G401.6 (cell line): ENCODE measurements at regions not wholly inside any gene's neighbourhood (a gene's known extent, or its start where the extent isn't known, plus 50 kb on each side); places are given as distances from the start of the nearest gene placed in this dataset.
A peak's percentile ranks its signal among the peaks of the same experiment; 100 is the strongest.

ENCODE experiments used
- FAIRE-seq: peaks from 2 replicates; lab custom pipeline; 2012; peaks lifted over from hg19 to GRCh38; lab: Jason Lieb, UNC

- FAIRE-seq = no peak
These were observed 220.8 kb downstream of the SPTSSA start for GRCh38 chr14:34241185-34241711.

- FAIRE-seq = no peak
These were observed 223.4 kb downstream of the SPTSSA start for GRCh38 chr14:34238610-34239009.

- no peak for FAIRE-seq
These were observed 224.4 kb downstream of the SPTSSA start for GRCh38 chr14:34237677-34238076.

GRCh38 chr14:34237081-34237480, 225.0 kb downstream of the SPTSSA start:
- FAIRE-seq = no peak

- FAIRE-seq = no peak
These were observed 226.3 kb downstream of the SPTSSA start for GRCh38 chr14:34235643-34236300.

- no peak for FAIRE-seq
These were observed 227.8 kb downstream of the SPTSSA start for GRCh38 chr14:34234258-34234657.

- no peak for FAIRE-seq
These were observed 228.4 kb downstream of the SPTSSA start for GRCh38 chr14:34233619-34234018.

GRCh38 chr14:34232790-34233189, 229.2 kb downstream of the SPTSSA start:
- FAIRE-seq = no peak

- no peak for FAIRE-seq
These were observed 230.4 kb downstream of the SPTSSA start for GRCh38 chr14:34231626-34232025.

- FAIRE-seq = no peak
These were observed 232.9 kb downstream of the SPTSSA start for GRCh38 chr14:34229140-34229539.

- no peak for FAIRE-seq
These were observed 233.4 kb downstream of the SPTSSA start for GRCh38 chr14:34228650-34228976.

- FAIRE-seq = peak; percentile 39
These were observed 234.0 kb downstream of the SPTSSA start for GRCh38 chr14:34227834-34228649.

GRCh38 chr14:34224221-34224620, 237.8 kb downstream of the SPTSSA start:
- FAIRE-seq = no peak

- no peak for FAIRE-seq
These were observed 238.5 kb downstream of the SPTSSA start for GRCh38 chr14:34223373-34224148.

GRCh38 chr14:34222867-34223266, 239.2 kb downstream of the SPTSSA start:
- FAIRE-seq = no peak

- FAIRE-seq = no peak
These were observed 239.9 kb downstream of the SPTSSA start for GRCh38 chr14:34222122-34222521.

GRCh38 chr14:34220921-34221320, 241.1 kb downstream of the SPTSSA start:
- FAIRE-seq = no peak

GRCh38 chr14:34220378-34220706, 241.7 kb downstream of the SPTSSA start:
- no peak for FAIRE-seq

GRCh38 chr14:34219661-34220377, 242.2 kb downstream of the SPTSSA start:
- FAIRE-seq = no peak

GRCh38 chr14:34218881-34219280, 243.2 kb downstream of the SPTSSA start:
- FAIRE-seq = no peak

GRCh38 chr14:34214961-34215360, 247.1 kb downstream of the SPTSSA start:
- FAIRE-seq = no peak

GRCh38 chr14:34213332-34213731, 248.7 kb downstream of the SPTSSA start:
- FAIRE-seq = no peak
